ENCODE measurements at regions not wholly inside any gene's neighbourhood (a gene's known extent, or its start where the extent isn't known, plus 50 kb on each side); places are given as distances from the start of the nearest gene placed in this dataset.

DNA sequence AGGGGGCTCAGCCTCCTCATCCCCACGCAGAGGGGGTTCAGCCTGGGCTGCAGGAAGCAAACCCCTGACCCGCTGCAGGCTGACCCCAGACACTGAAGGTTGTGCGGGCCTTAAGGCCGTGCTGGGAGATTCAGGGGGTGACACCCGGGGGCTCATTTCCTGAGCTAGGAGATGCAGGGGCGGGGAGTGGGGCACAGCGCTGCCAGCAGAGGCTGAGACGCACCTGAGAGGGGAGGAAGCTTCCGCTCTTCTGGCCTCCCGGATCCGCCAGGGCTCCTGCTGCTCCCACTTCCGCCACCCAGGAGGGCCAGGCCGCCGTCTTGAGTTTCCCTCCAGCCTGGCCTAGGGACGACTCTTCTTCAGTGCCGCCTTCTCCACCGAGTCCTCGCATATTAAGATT, 173.2 kb upstream of the FOXF1 start:
- TF ChIP-seq, protein P1, sequence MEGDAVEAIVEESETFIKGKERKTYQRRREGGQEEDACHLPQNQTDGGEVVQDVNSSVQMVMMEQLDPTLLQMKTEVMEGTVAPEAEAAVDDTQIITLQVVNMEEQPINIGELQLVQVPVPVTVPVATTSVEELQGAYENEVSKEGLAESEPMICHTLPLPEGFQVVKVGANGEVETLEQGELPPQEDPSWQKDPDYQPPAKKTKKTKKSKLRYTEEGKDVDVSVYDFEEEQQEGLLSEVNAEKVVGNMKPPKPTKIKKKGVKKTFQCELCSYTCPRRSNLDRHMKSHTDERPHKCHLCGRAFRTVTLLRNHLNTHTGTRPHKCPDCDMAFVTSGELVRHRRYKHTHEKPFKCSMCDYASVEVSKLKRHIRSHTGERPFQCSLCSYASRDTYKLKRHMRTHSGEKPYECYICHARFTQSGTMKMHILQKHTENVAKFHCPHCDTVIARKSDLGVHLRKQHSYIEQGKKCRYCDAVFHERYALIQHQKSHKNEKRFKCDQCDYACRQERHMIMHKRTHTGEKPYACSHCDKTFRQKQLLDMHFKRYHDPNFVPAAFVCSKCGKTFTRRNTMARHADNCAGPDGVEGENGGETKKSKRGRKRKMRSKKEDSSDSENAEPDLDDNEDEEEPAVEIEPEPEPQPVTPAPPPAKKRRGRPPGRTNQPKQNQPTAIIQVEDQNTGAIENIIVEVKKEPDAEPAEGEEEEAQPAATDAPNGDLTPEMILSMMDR (IDR thresholded peaks at IDR 0.05): no peak
- TF ChIP-seq POLR2A (IDR thresholded peaks at IDR 0.05) (no peak), EP300 (IDR thresholded peaks at IDR 0.05) (no peak)

Measured in tibial nerve (tissue), 4 donors.